Testis (tissue), 2 donors: ENCODE measurements at regions not wholly inside any gene's neighbourhood (a gene's known extent, or its start where the extent isn't known, plus 50 kb on each side); places are given as distances from the start of the nearest gene placed in this dataset.

Source experiments
- DNase-seq: peaks from one replicate; pipeline ENCODE4 v3.0.0-alpha.2; 2019
- H3K27ac ChIP-seq, 2 donors: fragments of 200-600 bp; sonication (generic); one replicate each; pipeline ENCODE4 v1.5.1; 2019
- H3K27me3 ChIP-seq: fragments of 200-600 bp; sonication (generic); one replicate; pipeline ENCODE4 v1.5.1; 2019
- H3K36me3 ChIP-seq: fragments of 200-600 bp; sonication (generic); one replicate; pipeline ENCODE4 v1.5.1; 2017; ENCODE audit warnings: low read depth; ENCODE audit errors: missing control alignments
- H3K4me1 ChIP-seq: fragments of 200-600 bp; sonication (generic); one replicate; pipeline ENCODE4 v1.5.1; 2019
- H3K4me3 ChIP-seq, 2 donors: fragments of 200-600 bp; sonication (generic); one replicate each; pipeline ENCODE4 v1.5.1; 2017 to 2019
- H3K9me3 ChIP-seq: fragments of 200-600 bp; sonication (generic); one replicate; pipeline ENCODE4 v1.5.1; 2017
- CTCF ChIP-seq, 3 experiments: fragments of 450-650 bp in 2 of 3; fragments of 200-600 bp in 1 of 3; sonication (generic) in 1 of 3; IDR thresholded peaks; one replicate each; pipeline ENCODE4 v1.5.1; 2016 to 2019; ENCODE audit warnings: antibody characterized with exemption in 3 of 3, mild to moderate bottlenecking in 2 of 3, moderate library complexity in 1 of 3
- POLR2A ChIP-seq: fragments of 450-650 bp; IDR thresholded peaks from one replicate; pipeline ENCODE4 v1.6.1; 2017; ENCODE audit warnings: antibody characterized with exemption, mild to moderate bottlenecking, moderate library complexity
- WGBS, 2 donors: methylation state at CpG; one replicate each; pipeline ENCODE4 v1.1.5; 2018; 5-methylcytosine and 5-hydroxymethylcytosine counted together
- intact Hi-C: fragments of 100-400 bp; cut with DNase I; formaldehyde crosslinking; loops from one replicate; pipeline ENCODE4 v1.15.1; 2023; ENCODE audit warnings: low total_unique reads

GRCh38 chr1:188325211-188325610 lies 1496.5 kb downstream of the PLA2G4A start:
- Histone ChIP-seq H3K36me3 (no peaks in the 10 kb centered on the region), H3K4me1 (no peaks in the 10 kb centered on the region), H3K4me3 (no peak overlapping the region), H3K9me3 (no peaks in the 10 kb centered on the region), H3K27me3 (no peaks in the 10 kb centered on the region), H3K27ac (no peak overlapping the region)
- DNase-seq = no peak
- no peak for TF ChIP-seq POLR2A
- no peak for TF ChIP-seq CTCF (IDR thresholded peaks at IDR 0.05)
- 58 to 84% methylated on average over 3 of the region's 3 CpGs for WGBS, 2 donors
- intact Hi-C loops = no loop called here

GRCh38 chr1:188343914-188344313 lies 1515.2 kb downstream of the PLA2G4A start:
- no peaks in the 10 kb centered on the region for H3K4me1 ChIP-seq
- TF ChIP-seq POLR2A (no peak), CTCF (IDR thresholded peaks at IDR 0.05) (no peak)
- H3K4me3 ChIP-seq = no peak overlapping the region
- DNase-seq = no peak
- H3K27ac ChIP-seq = no peak overlapping the region
- intact Hi-C loops = no loop called here
- WGBS, 2 donors = 90 to 100% methylated on average over 1 of the region's 1 CpG
- no peaks in the 10 kb centered on the region for H3K36me3 ChIP-seq
- H3K9me3 ChIP-seq = no peaks in the 10 kb centered on the region
- no peaks in the 10 kb centered on the region for H3K27me3 ChIP-seq

GRCh38 chr1:188350104-188350503 lies 1521.4 kb downstream of the PLA2G4A start:
- no peak for DNase-seq
- H3K4me3 ChIP-seq = no peak overlapping the region
- no peaks in the 10 kb centered on the region for H3K9me3 ChIP-seq
- H3K27me3 ChIP-seq = no peaks in the 10 kb centered on the region
- no peaks in the 10 kb centered on the region for H3K36me3 ChIP-seq
- TF ChIP-seq POLR2A = no peak
- TF ChIP-seq CTCF (IDR thresholded peaks at IDR 0.05) = no peak
- H3K4me1 ChIP-seq = no peaks in the 10 kb centered on the region
- H3K27ac ChIP-seq = no peak overlapping the region
- intact Hi-C loops = no loop called here
- WGBS, 2 donors = 92 to 98% methylated on average over 2 of the region's 2 CpGs

GRCh38 chr1:188355082-188355481 lies 1526.3 kb downstream of the PLA2G4A start:
- no peaks in the 10 kb centered on the region for H3K9me3 ChIP-seq
- no peaks in the 10 kb centered on the region for H3K36me3 ChIP-seq
- 88 to 97% methylated on average over 2 of the region's 2 CpGs for WGBS, 2 donors
- H3K27ac ChIP-seq = no peak overlapping the region
- H3K4me1 ChIP-seq = no peaks in the 10 kb centered on the region
- TF ChIP-seq POLR2A (no peak), CTCF (IDR thresholded peaks at IDR 0.05) (no peak)
- DNase-seq = no peak
- H3K27me3 ChIP-seq = no peaks in the 10 kb centered on the region
- intact Hi-C loops = no loop called here
- H3K4me3 ChIP-seq = no peak overlapping the region

GRCh38 chr1:188355847-188356246 lies 1527.1 kb downstream of the PLA2G4A start:
- Histone ChIP-seq H3K27me3 (no peaks in the 10 kb centered on the region), H3K9me3 (no peaks in the 10 kb centered on the region), H3K36me3 (no peaks in the 10 kb centered on the region), H3K27ac (no peak overlapping the region), H3K4me1 (no peaks in the 10 kb centered on the region), H3K4me3 (no peak overlapping the region)
- no peak for DNase-seq
- intact Hi-C loops = no loop called here
- TF ChIP-seq CTCF (IDR thresholded peaks at IDR 0.05) = no peak
- TF ChIP-seq POLR2A = no peak
- 76 to 96% methylated on average over 3 to 5 of the region's 5 CpGs for WGBS, 2 donors
